HL-60 (cell line): ENCODE measurements at regions not wholly inside any gene's neighbourhood (a gene's known extent, or its start where the extent isn't known, plus 50 kb on each side); places are given as distances from the start of the nearest gene placed in this dataset.

Experiments used
- DNase-seq, 2 experiments: peaks; one replicate each; pipeline ENCODE4 v3.0.0-alpha.2; 2010 to 2020; ENCODE audit warnings: low read depth in 1 of 2, low spot score in 1 of 2
- H3K27ac ChIP-seq: fragments of 250-450 bp; sonication (Bioruptor Pico); replicated peaks from 2 replicates; pipeline ENCODE4 v1.5.1; 2020; ENCODE audit warnings: mild to moderate bottlenecking, moderate library complexity
- H3K27me3 ChIP-seq: fragments of 250-450 bp; sonication (Bioruptor Pico); 2 replicates; pipeline ENCODE4 v1.5.1; 2021; ENCODE audit warnings: mild to moderate bottlenecking, moderate library complexity; ENCODE audit not compliant: insufficient read depth, poor library complexity, severe bottlenecking
- H3K4me3 ChIP-seq: replicated peaks from 2 replicates; pipeline ENCODE4 v1.5.1; 2011; ENCODE audit warnings: mild to moderate bottlenecking, control low read depth, low read length; ENCODE audit not compliant: insufficient read depth
- GABPA ChIP-seq: IDR thresholded peaks from 2 replicates; pipeline ENCODE4 v1.6.1; 2012; ENCODE audit warnings: low read depth
- POLR2AphosphoS5 ChIP-seq: IDR thresholded peaks from 2 replicates; pipeline ENCODE4 v1.6.1; 2012; ENCODE audit warnings: low read depth
- SPI1 ChIP-seq: IDR thresholded peaks from 2 replicates; pipeline ENCODE4 v1.6.1; 2012; ENCODE audit warnings: low read depth, mild to moderate bottlenecking, borderline replicate concordance
- TF ChIP-seq, protein P1 (sequence below): IDR thresholded peaks from 2 replicates; pipeline ENCODE4 v1.6.1; 2012; ENCODE audit warnings: low read depth; ENCODE audit not compliant: insufficient replicate concordance
- TF ChIP-seq, protein P2 (sequence below): IDR thresholded peaks from one replicate; pipeline ENCODE4 v1.5.1; 2011; ENCODE audit warnings: low read length, control low read depth, inconsistent platforms; ENCODE audit not compliant: insufficient read depth

DNA sequence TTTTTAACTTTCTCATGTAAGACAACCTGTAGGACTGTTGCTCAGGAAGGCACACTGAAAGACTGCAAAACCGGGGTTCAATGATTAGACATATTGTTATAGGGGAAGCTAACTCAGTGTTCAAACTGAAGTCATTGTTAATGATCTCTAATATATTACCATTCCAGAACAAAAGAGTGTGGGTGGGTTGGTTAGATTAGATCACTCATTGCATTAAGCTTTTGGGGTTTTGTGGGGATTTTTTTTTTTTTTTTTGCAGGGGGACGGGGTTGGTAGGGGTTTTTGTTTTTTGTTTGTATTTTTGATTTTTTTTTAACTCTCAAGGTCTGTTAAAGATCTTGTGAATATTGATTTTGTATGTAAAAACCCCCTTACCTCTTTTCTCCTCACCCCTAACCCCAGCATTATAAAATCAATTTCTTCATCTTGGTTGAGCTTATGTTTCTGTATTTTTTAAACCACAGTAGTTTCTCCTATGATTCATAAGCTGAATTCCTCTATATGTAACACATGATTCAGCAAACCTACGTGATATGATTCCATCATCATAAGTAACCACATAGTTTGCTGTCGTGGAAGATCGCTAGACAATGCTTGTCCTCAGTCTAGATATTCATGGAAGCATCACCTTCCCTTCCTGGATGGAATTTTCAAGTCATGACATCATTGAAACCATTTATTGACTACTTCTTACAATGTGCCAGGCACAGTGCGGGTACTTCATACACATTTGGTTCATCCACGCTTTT is 544.1 kb upstream of the MDFIC2 start:
- Histone ChIP-seq H3K4me3 (no peak overlapping the region), H3K27me3 (no peaks in the 10 kb centered on the region), H3K27ac (no peak overlapping the region)
- no peak for DNase-seq
- no peak for TF ChIP-seq POLR2AphosphoS5
- TF ChIP-seq, protein P1, sequence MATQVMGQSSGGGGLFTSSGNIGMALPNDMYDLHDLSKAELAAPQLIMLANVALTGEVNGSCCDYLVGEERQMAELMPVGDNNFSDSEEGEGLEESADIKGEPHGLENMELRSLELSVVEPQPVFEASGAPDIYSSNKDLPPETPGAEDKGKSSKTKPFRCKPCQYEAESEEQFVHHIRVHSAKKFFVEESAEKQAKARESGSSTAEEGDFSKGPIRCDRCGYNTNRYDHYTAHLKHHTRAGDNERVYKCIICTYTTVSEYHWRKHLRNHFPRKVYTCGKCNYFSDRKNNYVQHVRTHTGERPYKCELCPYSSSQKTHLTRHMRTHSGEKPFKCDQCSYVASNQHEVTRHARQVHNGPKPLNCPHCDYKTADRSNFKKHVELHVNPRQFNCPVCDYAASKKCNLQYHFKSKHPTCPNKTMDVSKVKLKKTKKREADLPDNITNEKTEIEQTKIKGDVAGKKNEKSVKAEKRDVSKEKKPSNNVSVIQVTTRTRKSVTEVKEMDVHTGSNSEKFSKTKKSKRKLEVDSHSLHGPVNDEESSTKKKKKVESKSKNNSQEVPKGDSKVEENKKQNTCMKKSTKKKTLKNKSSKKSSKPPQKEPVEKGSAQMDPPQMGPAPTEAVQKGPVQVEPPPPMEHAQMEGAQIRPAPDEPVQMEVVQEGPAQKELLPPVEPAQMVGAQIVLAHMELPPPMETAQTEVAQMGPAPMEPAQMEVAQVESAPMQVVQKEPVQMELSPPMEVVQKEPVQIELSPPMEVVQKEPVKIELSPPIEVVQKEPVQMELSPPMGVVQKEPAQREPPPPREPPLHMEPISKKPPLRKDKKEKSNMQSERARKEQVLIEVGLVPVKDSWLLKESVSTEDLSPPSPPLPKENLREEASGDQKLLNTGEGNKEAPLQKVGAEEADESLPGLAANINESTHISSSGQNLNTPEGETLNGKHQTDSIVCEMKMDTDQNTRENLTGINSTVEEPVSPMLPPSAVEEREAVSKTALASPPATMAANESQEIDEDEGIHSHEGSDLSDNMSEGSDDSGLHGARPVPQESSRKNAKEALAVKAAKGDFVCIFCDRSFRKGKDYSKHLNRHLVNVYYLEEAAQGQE, result no peak
- TF ChIP-seq SPI1, result no peak
- TF ChIP-seq, protein P2, sequence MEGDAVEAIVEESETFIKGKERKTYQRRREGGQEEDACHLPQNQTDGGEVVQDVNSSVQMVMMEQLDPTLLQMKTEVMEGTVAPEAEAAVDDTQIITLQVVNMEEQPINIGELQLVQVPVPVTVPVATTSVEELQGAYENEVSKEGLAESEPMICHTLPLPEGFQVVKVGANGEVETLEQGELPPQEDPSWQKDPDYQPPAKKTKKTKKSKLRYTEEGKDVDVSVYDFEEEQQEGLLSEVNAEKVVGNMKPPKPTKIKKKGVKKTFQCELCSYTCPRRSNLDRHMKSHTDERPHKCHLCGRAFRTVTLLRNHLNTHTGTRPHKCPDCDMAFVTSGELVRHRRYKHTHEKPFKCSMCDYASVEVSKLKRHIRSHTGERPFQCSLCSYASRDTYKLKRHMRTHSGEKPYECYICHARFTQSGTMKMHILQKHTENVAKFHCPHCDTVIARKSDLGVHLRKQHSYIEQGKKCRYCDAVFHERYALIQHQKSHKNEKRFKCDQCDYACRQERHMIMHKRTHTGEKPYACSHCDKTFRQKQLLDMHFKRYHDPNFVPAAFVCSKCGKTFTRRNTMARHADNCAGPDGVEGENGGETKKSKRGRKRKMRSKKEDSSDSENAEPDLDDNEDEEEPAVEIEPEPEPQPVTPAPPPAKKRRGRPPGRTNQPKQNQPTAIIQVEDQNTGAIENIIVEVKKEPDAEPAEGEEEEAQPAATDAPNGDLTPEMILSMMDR, result no peak
- no peak for TF ChIP-seq GABPA

DNA sequence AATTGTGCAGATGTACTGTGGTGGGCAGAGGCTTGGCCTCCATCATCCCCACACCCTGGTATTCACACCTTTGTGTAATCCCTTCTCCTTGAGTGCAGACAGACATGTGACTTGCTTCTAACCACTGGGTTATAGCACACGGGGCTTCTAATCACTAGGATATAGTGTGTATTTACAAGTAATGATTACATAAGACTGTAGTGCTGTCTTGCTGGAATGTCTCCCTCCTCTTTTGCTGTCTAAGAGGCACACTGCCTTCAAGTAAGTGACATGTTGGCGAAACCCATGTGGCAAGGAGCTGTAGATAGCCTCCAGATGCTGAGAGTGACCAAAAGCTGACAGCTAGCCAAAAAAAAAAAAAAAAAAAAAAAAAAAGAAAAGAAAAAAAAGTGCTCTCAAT is 542.7 kb upstream of the MDFIC2 start:
- Histone ChIP-seq H3K4me3 (no peak overlapping the region), H3K27ac (no peak overlapping the region), H3K27me3 (no peaks in the 10 kb centered on the region)
- TF ChIP-seq GABPA (no peak), POLR2AphosphoS5 (no peak)
- TF ChIP-seq, protein P2, result no peak
- TF ChIP-seq, protein P1, result no peak
- no peak for DNase-seq

DNA sequence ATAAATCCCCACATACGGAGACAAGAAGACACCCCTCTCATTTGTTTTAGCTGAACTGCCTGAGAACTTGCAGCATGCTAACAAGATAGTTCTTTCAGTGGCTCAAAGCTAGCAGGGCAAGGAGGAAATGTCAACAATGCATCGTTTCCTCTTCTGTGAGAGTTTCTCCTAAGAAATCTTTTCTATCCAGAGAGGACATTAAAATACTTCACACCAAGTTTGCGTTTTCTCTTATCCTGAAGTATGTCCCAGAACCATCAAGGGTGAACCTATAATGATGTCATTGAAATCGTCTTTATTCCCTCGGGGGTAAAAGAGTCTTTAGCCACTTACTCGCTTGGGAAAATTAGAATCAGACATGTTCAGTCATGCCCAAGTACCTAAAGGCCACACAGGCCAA is 541.7 kb upstream of the MDFIC2 start:
- no peak for TF ChIP-seq GABPA
- TF ChIP-seq, protein P1, result no peak
- no peak for TF ChIP-seq POLR2AphosphoS5
- TF ChIP-seq SPI1, result no peak
- TF ChIP-seq, protein P2, result no peak

More for the DNA sequence above, 541.7 kb upstream of the MDFIC2 start:
- H3K27ac ChIP-seq, result no peak overlapping the region
- DNase-seq, result no peak
- H3K4me3 ChIP-seq, result no peak overlapping the region
- no peaks in the 10 kb centered on the region for H3K27me3 ChIP-seq
